ENCODE measurements at regions not wholly inside any gene's neighbourhood (a gene's known extent, or its start where the extent isn't known, plus 50 kb on each side); places are given as distances from the start of the nearest gene placed in this dataset.

DNA sequence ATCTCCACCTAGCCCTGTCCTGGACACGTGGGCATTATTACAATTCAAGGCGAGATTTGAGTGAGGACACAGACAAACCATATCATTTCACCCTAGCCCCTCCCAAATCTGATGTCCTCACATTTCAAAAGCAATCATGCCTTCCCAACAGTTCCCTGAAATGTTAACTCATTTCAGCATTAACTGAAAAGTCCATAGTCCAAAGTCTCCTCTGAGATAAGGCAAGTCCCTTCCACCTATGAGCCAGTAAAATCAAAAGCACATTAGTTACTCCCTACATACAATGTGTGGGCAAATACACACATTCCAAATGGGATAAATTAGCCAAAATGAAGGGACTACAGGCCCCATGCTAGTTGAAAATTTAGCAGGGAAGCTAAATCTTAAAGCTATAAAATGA is 546.0 kb upstream of the LMO3 start:
- Mint-ChIP-seq H3K9me3 (ENCODE audit: unreplicated experiment) (no peaks in the 10 kb centered on the region), H3K4me1 (ENCODE audit: unreplicated experiment) (peaks cover 5% of the 10 kb centered on the region), H3K27ac (ENCODE audit: unreplicated experiment) (no peak overlapping the region), H3K27me3 (ENCODE audit: unreplicated experiment) (peaks cover 2% of the 10 kb centered on the region), H3K36me3 (ENCODE audit: low read depth, unreplicated experiment) (no peaks in the 10 kb centered on the region), H3K4me3 (ENCODE audit: unreplicated experiment) (no peak overlapping the region)
- TF ChIP-seq, protein P1, sequence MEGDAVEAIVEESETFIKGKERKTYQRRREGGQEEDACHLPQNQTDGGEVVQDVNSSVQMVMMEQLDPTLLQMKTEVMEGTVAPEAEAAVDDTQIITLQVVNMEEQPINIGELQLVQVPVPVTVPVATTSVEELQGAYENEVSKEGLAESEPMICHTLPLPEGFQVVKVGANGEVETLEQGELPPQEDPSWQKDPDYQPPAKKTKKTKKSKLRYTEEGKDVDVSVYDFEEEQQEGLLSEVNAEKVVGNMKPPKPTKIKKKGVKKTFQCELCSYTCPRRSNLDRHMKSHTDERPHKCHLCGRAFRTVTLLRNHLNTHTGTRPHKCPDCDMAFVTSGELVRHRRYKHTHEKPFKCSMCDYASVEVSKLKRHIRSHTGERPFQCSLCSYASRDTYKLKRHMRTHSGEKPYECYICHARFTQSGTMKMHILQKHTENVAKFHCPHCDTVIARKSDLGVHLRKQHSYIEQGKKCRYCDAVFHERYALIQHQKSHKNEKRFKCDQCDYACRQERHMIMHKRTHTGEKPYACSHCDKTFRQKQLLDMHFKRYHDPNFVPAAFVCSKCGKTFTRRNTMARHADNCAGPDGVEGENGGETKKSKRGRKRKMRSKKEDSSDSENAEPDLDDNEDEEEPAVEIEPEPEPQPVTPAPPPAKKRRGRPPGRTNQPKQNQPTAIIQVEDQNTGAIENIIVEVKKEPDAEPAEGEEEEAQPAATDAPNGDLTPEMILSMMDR (IDR thresholded peaks at IDR 0.05; ENCODE audit: unreplicated experiment): no peak
- no peak for DNase-seq (ENCODE audit: low spot score)

DNA sequence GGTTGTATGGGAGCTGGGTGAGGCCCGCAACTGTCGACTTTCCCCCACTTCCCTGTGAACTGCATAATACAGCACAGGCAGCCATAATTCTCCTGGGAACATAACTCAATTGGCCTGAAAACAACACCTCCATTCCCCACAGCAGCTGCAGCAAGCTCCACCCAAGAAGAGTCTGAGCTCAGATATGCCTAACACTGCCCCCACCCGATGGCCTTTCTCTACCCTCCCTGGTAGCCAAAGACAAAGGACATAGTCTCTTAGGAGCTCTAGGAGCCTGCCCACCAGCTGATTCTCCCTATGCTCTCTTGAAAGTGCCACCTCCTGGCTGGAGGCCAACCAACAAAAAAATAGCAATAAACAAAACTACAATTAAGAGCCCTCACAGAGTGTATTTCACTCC is 542.7 kb upstream of the LMO3 start:
- no peak overlapping the region for H3K27ac Mint-ChIP-seq (ENCODE audit: unreplicated experiment)
- H3K36me3 Mint-ChIP-seq (ENCODE audit: low read depth, unreplicated experiment): no peaks in the 10 kb centered on the region
- no peak overlapping the region for H3K4me3 Mint-ChIP-seq (ENCODE audit: unreplicated experiment)
- TF ChIP-seq, protein P1 (IDR thresholded peaks at IDR 0.05; ENCODE audit: unreplicated experiment): no peak
- DNase-seq (ENCODE audit: low spot score): no peak
- H3K4me1 Mint-ChIP-seq (ENCODE audit: unreplicated experiment): peaks cover 5% of the 10 kb centered on the region
- peaks cover 2% of the 10 kb centered on the region for H3K27me3 Mint-ChIP-seq (ENCODE audit: unreplicated experiment)
- H3K9me3 Mint-ChIP-seq (ENCODE audit: unreplicated experiment): no peaks in the 10 kb centered on the region

GRCh38 chr12:17142856-17143255 is 536.9 kb upstream of the LMO3 start:
- peaks cover under 1% of the 10 kb centered on the region for H3K4me1 Mint-ChIP-seq (ENCODE audit: unreplicated experiment)
- TF ChIP-seq, protein P1 (IDR thresholded peaks at IDR 0.05; ENCODE audit: unreplicated experiment): no peak
- H3K9me3 Mint-ChIP-seq (ENCODE audit: unreplicated experiment): no peaks in the 10 kb centered on the region
- no peaks in the 10 kb centered on the region for H3K36me3 Mint-ChIP-seq (ENCODE audit: low read depth, unreplicated experiment)
- H3K4me3 Mint-ChIP-seq (ENCODE audit: unreplicated experiment): no peak overlapping the region
- no peaks in the 10 kb centered on the region for H3K27me3 Mint-ChIP-seq (ENCODE audit: unreplicated experiment)
- no peak for DNase-seq (ENCODE audit: low spot score)
- no peak overlapping the region for H3K27ac Mint-ChIP-seq (ENCODE audit: unreplicated experiment)

- Mint-ChIP-seq H3K36me3 (ENCODE audit: low read depth, unreplicated experiment) (no peaks in the 10 kb centered on the region), H3K27ac (ENCODE audit: unreplicated experiment) (no peak overlapping the region), H3K9me3 (ENCODE audit: unreplicated experiment) (no peaks in the 10 kb centered on the region), H3K27me3 (ENCODE audit: unreplicated experiment) (no peaks in the 10 kb centered on the region), H3K4me1 (ENCODE audit: unreplicated experiment) (no peaks in the 10 kb centered on the region), H3K4me3 (ENCODE audit: unreplicated experiment) (no peak overlapping the region)
- TF ChIP-seq, protein P1 (IDR thresholded peaks at IDR 0.05; ENCODE audit: unreplicated experiment): no peak
- DNase-seq (ENCODE audit: low spot score): no peak
Observed at GRCh38 chr12:17139931-17140330, 534.0 kb upstream of the LMO3 start.

DNA sequence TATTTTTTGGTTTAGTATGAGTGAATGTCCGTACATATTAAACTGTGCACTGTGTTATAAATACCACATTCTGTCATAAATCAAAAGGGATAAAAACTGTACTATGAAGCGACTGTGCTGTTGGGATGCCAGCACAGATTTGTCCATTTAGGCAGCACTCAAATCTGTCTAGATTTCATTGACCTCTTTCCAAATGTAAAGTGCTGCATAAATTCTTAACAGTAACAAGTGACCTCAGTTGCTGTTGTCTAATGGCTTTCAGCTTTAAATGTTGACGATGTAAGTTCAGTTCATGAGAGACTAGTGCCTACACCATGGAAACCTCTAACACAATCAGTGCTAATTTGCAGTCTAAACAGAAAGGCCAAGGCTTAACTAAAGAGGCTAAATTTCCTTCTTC is 531.4 kb upstream of the LMO3 start:
- no peak for DNase-seq (ENCODE audit: low spot score)
- Mint-ChIP-seq H3K27me3 (ENCODE audit: unreplicated experiment) (no peaks in the 10 kb centered on the region), H3K36me3 (ENCODE audit: low read depth, unreplicated experiment) (no peaks in the 10 kb centered on the region), H3K27ac (ENCODE audit: unreplicated experiment) (no peak overlapping the region), H3K4me1 (ENCODE audit: unreplicated experiment) (no peaks in the 10 kb centered on the region), H3K9me3 (ENCODE audit: unreplicated experiment) (no peaks in the 10 kb centered on the region), H3K4me3 (ENCODE audit: unreplicated experiment) (no peak overlapping the region)
- TF ChIP-seq, protein P1 (IDR thresholded peaks at IDR 0.05; ENCODE audit: unreplicated experiment): no peak
